Stimulated activated CD8-positive, alpha-beta memory T cell treated with anti-CD3 and anti-CD28 coated beads, Interleukin-7, amount 100 ng/mL, for 4 hours (primary cell): ENCODE measurements at regions not wholly inside any gene's neighbourhood (a gene's known extent, or its start where the extent isn't known, plus 50 kb on each side); places are given as distances from the start of the nearest gene placed in this dataset.
"Not testable (repeated sequence)": the region's sequence is repeated elsewhere in the genome, so short reads cannot be mapped to it uniquely, and the experiment has no call there.

ENCODE experiments used
- DNase-seq, 2 donors: peaks; one replicate each; pipeline ENCODE4 v3.0.0-alpha.2; 2020; ENCODE audit warnings: low read depth in 2 of 2

DNA sequence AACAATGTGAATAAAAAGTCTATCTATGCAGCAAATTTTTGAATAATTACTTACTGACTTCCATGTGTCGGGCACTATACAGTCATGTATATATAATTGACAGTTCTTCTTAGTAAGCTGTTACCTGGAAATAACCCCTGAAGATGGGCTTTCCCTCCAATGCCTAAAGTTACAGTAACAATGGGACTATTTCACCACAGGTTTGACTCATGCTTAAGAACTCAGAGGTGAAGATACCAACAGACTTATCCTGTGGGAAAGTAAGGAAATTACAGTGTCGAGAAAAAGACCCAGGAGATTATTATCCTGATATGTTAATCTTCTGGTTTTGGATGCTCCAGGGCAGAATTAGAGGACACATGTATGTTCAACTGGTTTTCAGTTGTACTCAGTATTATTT, 601.5 kb upstream of the SOX9 start:
- DNase-seq = no peak

DNA sequence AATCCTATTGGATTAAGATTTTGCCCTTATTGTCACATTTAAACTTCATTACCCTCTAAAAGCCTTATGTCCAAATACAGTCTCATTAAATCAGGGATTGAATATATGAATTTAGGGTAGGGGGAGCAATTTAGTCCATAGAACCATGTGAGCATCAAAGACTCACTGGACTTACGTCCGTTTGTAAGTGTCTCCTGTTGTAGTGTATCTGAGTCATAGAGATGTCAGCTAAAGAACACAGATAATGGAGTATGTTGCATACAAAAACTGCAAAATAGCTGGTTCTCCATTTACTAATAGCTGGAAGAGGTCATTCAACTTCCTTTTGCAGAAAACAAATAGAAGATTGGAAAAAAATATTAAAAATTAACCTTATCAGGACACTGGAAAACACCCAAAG, 599.1 kb upstream of the SOX9 start:
- no peak for DNase-seq

DNA sequence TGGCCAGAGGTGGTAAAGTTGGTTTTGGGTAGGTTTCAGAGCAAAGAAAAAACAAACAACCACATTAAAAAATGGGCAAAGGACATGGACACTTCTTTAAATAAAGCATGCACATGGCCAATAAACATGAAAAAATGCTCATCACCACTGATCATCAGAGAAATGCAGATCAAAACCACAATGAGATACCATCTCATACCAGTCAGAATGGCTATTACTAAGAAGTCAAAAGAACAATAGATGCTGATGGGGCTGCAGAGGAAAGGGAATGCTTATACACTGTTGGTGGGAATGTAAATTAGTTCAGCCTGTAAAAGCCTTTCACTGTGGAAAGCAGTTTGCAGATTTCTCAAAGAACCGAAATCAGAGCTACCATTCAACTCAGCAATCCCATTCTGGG, 598.4 kb upstream of the SOX9 start:
- no peak for DNase-seq

DNA sequence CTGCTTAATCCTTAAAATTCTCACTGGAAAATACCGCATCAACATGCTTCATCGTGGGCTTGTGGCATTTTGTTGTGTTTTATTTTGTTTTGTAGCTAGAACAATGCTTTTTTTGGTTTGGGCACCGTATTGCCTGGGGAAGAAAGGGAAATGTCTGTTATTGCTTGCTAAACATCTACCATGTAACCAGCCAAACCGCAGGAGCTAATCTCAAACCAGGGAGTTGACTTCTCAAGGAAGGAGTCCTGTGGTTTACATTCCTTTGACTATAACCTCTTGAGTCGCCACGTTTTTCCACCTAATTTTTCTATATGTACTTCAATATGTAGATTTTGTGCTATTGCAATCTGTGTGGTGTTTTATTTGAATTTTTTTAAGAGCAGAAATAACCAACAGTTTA, 593.5 kb upstream of the SOX9 start:
- DNase-seq = no peak

DNA sequence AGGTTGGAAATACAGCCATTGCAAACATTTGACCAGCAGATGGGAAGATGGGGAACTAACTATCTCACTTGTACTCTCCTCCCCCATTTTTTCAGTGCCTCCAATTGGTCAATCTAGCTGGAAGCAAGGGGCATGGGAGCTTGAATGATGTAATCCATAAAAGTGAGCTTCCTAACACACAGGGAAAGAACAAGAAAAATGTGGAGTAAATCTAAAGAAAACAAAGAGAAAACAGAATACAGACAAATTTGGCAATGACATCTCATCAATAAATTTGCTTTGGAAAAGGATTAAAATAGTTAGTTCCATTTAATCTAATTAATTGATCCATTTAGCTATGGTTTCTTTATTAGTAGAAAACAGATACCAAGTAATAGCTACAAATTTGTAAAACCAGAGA, 592.6 kb upstream of the SOX9 start:
- DNase-seq = no peak

DNA sequence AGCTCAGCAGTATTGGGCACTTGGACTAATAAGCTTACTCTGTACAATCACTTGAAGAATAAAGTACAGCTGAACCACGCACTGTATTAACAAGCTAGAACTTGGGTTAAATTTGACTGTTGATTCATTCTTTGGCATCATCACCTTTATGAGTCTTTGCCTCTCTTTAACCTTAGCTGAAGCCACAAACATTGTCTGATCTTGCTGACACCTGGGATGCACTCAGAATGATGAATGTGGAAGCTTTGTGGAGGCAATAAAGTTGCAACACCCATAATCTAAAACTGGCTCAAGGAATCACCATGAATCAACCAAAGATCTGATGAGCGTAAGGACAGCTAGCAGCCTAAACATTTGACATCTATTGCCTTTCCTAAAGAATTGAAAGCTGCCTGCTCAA, 590.6 kb upstream of the SOX9 start:
- DNase-seq = no peak

DNA sequence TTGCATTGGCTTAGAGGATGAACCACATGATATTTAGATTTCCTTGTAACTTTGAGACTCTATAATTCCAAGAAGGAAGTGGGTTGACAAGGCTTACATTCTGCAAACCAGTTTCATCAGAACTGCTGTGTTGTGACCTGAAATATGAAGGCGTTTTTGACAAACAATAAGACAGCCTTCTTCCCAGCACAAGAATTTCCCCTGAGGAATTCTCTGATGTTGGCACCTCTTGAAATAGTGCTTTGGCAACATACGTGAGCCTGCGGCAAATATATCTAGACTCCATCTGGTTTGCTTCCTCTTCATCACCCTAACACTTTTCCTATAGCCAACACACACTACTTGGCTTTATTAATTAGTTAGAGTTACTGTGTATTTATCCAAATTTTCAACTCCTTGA, 585.5 kb upstream of the SOX9 start:
- no peak for DNase-seq

DNA sequence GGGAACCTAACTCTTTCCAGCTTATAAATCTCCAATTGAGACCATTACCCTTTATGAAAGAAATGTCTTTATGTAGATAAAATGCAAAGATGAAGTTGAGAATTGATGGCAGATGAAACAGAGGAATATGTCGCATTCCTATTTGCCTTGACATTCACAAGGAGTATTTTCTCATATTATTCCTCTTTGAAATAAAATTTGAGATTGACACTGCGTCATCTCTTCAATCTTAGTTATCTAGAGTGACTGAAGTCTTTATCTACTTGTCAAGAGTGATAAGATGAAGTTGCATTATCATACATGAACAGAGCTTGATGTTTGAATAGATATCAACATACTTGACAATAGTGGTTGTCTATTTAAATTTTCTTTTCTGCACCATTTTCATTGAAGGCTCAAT, 574.4 kb upstream of the SOX9 start:
- no peak for DNase-seq

DNA sequence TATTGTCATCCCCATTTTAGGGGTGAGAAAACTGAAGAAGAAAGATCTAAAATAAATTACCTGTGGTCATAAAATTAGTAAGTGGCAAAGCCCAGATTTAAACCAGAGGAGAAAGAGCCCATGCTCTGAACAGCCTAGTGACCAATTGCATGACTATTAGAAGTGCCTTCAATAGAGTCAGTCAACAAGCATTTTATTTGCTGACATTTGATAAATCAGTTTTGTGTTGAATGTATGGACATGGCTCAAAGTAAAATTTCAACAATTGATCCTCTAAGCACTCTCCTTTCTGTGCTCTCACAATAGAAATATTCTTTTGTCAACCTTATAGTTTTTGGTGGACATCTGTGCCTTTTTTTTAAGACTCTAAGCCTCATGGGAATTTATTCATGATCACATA, 572.9 kb upstream of the SOX9 start:
- DNase-seq = no peak

DNA sequence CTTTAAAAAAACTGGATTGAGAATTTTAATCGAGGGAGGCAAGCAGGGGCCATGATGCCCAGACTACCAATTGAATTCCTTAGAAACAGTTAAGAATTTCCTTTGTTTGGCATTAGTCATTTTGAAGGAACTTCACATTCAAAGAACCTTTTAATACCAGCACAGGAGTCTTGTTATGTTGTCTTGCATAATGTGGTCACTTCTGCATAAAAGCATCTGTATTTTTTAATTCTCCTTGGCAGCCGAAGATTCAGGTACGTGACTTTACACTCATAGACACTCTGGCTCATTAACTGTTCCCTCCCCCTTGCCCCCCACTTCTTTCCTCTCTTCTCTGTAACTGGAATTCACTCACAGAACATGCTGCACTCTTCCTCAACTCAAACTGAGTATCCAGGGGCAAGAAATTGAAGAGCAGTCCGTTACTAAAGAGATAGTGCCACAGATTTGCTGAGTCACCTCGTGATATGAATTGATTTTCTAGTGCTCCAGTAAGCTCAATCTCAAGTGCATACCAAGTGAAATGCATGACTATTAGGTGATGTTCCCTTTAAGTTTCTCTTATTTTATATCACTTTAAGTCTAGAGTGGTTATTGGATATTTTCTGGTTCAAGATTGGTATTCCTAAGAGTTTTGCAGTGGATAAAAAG, 572.2 kb upstream of the SOX9 start:
- DNase-seq = no peak

DNA sequence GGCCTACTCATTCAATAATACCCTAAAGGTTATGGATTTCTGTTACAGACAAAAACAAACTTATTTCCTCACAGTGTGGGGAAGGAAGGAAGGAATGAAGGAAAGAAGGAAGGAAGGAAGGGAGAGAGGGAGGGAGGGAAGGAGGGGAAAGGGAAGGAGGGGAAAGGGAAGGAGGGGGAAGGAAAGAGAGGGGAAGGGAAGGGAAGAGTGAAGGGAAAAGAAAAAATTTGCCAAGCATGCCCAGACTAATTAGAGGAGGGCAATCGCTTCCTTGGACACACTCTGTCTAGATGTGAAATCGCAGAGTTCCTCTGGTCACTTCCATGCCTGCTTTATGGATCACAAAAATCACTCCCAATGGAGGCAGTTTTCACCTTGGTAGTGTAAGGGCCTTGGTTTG, 570.1 kb upstream of the SOX9 start:
- no peak for DNase-seq

DNA sequence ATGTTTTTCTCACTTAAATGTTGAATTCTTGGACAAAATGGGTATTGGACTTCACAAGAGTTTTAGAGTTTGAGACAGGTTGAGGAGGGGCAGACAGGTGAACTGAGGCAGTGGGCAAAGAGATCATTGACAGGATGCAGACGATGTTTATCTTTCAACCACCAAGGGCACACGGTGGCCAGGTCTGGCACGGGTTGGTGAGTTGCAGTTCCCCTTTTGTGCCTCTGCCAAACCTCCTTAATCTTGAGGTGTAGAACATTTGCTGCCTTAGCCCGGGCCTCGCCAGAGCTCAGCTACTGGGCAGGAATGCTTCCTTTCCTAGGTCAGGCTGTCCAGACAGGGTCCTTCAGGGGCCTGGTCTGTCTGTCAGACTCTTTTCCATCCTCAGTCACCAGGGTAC, 567.4 kb upstream of the SOX9 start:
- DNase-seq = no peak

DNA sequence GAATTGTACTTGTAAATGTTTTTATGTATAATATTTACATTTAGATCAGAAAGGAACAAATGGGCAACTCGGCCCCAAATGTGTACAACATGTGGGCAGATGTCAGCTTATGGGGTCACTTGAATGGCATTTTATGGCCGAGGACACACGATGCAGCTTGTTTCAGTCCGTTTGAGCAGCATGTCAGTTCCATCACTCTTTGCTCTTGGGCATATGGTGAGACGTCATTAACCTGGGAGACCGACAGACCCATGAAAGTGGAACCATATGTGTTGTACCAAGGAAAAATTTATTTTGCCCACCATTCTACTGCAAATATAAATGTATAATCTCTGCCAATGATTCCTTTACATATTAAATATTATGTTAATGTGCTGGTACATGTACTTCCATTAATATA, 561.9 kb upstream of the SOX9 start:
- DNase-seq = no peak

DNA sequence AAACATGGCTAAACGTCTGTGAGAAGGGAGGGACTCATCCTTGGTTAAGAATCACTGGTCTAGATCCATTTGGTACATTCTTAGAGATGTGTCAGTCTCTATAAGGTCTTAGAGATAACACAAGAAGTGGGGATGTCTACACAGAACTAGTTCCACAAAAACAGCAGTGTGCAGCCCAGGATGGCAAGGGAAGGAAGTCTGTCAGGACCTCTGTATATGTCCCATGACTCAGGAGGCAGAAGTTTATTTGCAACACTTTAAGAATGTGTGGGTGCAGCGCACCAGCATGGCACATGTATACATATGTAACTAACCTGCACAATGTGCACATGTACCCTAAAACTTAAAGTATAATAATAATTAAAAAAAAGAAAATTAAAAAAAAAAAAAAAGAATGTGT, 548.5 kb upstream of the SOX9 start:
- DNase-seq = no peak

DNA sequence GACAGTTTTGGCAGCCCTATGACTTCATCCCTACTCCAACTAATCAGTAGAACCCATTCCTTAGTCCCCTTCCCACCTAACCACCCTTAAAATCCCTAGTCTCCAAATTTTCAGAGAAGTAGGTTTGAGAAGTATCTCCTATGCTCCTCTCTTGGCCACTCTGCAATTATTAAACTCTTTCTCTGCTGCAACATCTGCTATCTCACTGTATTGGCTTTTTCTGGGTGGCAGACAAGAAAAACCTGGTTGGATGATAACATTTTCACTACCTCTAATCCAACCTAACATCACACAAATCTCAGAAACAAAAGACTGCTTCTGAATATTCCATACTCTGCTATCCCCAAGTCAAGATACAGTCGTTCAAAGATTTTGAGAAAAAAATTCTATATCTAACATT, 542.4 kb upstream of the SOX9 start:
- no peak for DNase-seq

DNA sequence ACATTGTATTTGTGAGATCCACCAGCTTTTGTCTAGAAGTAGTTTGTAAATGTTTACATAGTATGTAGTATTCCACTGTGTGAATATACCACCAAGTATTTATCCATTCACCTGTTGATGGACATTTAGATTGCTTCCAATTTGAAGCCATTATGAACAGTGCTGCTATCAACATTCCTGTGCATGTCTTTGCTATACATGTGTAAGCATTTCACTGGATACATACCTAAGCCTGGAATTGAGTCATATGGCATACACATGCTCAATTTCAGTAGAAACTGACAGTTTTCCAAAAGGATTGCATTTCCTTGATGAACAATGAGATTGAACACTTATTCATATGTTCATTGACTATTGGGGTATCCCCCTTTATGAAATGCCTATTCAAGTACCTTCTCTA, 540.6 kb upstream of the SOX9 start:
- DNase-seq = no peak

DNA sequence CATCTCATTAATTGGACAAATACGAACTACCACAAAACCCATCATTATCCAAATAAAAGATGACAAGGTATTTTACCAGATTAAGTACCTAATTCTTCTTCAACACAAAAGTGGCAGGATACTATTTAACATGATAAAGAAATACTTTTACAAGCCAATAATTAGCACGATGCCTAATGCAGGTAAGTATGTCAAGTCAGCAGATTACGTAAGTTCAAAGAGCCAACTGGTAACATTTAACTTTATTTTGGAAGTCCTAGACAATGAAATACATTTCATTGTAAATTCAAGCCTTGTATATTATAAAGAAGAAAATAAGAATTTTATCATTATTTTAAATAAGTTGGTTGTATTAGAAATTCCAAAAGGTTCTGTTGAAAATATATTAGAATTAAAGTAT, 535.3 kb upstream of the SOX9 start:
- no peak for DNase-seq

DNA sequence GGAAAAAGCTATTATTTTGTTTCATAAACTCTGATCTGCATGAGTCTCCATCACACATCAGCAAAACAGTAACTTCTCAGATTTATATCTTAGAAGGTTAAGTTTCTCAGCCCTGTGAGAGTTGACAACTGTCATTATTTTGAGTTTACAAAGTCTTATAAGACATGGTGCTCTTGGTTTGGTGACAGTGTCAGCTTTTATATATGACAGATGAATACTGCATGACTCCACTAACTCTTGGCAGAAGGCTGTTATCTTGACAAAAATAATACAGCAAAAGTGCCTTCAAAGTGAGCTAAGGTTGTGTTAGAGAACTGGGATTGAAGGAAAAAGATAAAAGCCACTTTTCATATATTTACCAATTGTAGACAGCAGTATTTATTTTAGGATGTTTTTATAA, 528.4 kb upstream of the SOX9 start:
- DNase-seq = no peak

DNA sequence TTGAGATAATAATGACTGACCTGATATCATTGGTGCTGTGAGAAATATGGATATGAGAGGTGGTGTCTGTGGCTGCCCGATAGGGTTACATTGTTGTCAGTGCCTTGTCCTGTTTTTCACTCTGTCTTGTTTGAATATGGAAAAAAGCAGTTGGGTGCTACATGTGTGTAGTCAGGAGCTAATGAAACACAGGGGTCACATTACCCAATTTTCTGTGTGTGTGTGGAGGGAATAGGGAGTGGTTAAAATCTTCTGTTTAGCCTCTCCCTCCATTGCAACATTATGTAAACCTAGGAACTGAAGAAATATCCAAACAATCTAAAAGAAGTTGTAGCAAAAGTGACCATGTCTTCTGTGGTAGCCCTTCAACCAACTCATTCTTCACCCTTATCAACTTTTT, 527.7 kb upstream of the SOX9 start:
- no peak for DNase-seq

DNA sequence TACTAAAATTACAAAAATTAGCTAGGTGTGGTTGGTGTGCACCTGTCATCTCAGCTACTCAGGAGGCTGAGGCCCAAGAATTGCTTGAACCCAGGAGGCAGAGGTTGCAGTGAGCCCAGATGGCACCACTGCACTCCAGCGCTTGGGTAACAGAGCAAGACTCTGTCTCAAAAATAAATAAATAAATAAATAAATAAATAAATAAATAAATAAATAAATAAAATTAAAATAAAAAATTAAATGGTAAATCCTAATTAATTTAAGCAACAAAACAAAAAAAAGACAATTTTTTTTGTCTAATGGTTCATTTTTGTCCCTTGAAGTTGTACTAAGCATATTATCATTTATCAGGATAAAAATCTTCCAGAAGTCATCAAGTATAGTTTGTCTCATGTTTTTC, 521.2 kb upstream of the SOX9 start:
- DNase-seq = not testable (repeated sequence)

DNA sequence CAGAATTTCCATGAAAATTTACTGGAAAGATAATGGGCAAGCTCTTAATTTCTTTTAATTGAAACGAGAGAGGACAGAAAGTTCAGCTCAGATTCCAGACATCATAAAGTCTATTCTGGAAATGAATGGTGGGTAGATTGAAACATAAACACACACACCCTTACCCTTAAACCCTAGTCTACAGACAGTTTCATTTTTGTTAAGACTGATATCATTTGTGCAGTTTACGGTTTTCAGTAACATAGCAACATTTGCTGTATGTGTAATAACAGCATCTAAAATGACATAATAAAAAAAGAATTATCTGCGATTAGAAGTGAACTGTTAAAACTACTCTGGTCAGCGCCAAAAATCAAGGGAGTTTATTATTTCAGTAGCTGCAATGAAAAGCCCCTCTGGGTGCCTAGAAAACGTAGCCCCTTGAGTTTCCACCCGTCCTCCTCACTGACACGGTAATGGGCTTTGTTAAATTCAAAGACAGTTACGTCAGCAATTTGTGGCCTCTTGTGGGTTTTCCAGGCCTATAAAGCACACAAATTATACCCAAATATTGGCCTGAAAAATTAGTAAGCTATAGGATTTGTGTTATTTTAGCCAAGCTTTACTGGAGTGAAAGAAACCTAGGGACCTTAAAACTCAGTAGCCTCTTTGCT, 520.6 kb upstream of the SOX9 start:
- no peak for DNase-seq

DNA sequence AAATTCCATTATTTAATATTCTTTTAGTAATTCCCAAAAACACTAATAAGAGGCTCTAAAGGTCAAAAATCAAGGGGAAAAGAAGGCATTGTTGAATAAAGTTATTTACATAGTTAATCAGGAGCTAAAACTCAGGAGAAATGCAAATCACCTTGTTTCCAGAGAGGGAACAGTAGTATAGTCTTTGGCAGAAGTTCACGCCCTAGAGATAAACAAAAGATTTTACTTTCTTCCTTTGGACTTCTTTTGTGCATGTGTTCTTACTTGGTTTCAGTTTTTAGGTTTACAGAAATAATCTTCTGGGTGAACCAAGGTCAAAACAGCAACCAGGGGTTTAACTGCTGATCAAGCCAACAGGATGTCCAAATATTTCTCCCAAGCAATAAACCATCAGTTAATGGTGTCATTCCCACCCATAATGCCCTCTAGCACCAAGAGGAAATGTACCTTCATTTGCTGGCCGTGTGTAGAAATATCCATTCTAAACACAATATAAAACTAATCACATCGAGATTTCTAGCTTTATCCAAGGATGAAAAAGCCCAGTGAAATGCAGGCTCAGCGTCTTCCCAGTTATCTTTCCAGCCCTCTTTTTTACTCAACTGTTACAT, 518.8 kb upstream of the SOX9 start:
- DNase-seq = no peak

DNA sequence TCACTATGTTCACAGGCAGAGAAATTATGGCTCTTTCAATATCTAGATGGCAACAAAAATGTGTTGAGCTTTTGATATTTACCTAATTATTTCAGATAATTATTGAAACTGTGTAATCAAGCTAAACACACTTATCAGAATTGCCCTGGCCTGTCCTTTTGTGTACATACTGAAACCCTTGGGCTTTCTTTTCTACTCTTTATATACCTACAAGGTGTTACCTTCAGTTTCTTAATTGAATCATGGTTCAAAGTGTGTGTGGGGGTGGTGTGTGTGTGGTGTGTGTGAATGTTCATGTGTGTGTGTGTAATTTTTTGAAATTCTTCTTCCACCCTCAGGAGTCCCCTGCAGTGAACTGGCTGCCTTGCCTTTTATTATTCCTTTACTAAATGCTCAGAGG, 506.8 kb upstream of the SOX9 start:
- no peak for DNase-seq

DNA sequence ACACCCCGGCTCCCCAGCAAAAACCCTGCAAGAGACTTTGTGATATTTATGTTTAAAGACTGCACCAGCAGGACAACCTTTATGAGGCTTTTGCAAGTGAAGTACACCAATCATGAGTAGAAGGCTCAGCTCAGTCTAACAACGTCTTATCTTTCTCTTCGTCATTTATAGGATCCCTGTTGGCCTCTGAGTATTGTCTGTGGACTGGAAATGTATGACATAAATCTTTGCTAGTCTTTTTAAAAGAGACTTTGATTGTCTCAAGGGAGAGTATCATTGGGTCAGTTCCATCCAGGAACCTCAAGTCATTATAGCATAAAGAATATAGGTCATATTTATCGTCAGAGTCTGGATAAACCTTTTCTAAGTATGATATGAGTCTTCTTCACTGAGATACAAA, 505.0 kb upstream of the SOX9 start:
- no peak for DNase-seq
